ENCODE measurements at regions not wholly inside any gene's neighbourhood (a gene's known extent, or its start where the extent isn't known, plus 50 kb on each side); places are given as distances from the start of the nearest gene placed in this dataset.
"Not testable (repeated sequence)": the region's sequence is repeated elsewhere in the genome, so short reads cannot be mapped to it uniquely, and the experiment has no call there.

- H3K4me1 Mint-ChIP-seq (ENCODE audit: low read depth) = no peaks in the 10 kb centered on the region
- H3K27me3 Mint-ChIP-seq (ENCODE audit: low read depth) = no peaks in the 10 kb centered on the region
- peaks cover 0 to 4% of the 10 kb centered on the region in 2 donors for H3K36me3 Mint-ChIP-seq (ENCODE audit: insufficient read depth in 2 of 2)
- ATAC-seq (replicated peaks in 1 of 2) (no peak), DNase-seq (no peak)
- H3K4me3 Mint-ChIP-seq = no peak overlapping the region
- peaks cover 0 to 8% of the 10 kb centered on the region in 2 donors for H3K9me3 Mint-ChIP-seq
- no peak overlapping the region for H3K27ac Mint-ChIP-seq
Observed at GRCh38 chrX:8043546-8043945, 116.3 kb upstream of the PNPLA4 start.

DNA sequence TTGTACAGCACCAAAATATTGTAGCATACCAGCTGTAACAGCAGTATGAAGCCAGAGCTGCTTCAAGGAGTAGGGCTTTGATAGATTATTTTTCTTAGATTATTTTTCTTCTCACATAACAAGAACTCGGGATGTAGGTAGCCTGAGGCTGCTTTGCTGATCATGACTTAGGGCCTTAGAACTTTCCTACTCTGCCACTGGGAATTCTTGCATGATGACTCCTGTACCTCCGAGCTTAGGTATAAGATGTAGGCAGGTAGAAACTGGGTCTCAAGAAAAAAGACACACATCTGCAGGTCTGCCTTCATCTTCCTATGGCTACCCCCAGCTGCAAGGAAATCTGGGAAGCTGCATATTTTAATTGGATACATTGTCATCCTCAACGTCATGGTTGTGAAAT, 115.9 kb upstream of the PNPLA4 start:
- ATAC-seq (replicated peaks in 1 of 2) = no peak
- H3K27me3 Mint-ChIP-seq (ENCODE audit: low read depth) = no peaks in the 10 kb centered on the region
- H3K27ac Mint-ChIP-seq = no peak overlapping the region
- no peak overlapping the region for H3K4me3 Mint-ChIP-seq
- peaks cover 0 to 4% of the 10 kb centered on the region in 2 donors for H3K36me3 Mint-ChIP-seq (ENCODE audit: insufficient read depth in 2 of 2)
- H3K9me3 Mint-ChIP-seq = peaks cover 0 to 8% of the 10 kb centered on the region in 2 donors
- no peak for DNase-seq
- H3K4me1 Mint-ChIP-seq (ENCODE audit: low read depth) = peaks cover 4% of the 10 kb centered on the region

GRCh38 chrX:8042304-8042703, 115.1 kb upstream of the PNPLA4 start:
- Mint-ChIP-seq H3K27ac (no peak overlapping the region), H3K27me3 (ENCODE audit: low read depth) (no peaks in the 10 kb centered on the region), H3K4me3 (no peak overlapping the region), H3K9me3 (peaks cover 0 to 8% of the 10 kb centered on the region in 2 donors), H3K4me1 (ENCODE audit: low read depth) (peaks cover 9% of the 10 kb centered on the region), H3K36me3 (ENCODE audit: insufficient read depth in 2 of 2) (peaks cover 0 to 4% of the 10 kb centered on the region in 2 donors)
- ATAC-seq (replicated peaks in 1 of 2) (no peak), DNase-seq (no peak)

DNA sequence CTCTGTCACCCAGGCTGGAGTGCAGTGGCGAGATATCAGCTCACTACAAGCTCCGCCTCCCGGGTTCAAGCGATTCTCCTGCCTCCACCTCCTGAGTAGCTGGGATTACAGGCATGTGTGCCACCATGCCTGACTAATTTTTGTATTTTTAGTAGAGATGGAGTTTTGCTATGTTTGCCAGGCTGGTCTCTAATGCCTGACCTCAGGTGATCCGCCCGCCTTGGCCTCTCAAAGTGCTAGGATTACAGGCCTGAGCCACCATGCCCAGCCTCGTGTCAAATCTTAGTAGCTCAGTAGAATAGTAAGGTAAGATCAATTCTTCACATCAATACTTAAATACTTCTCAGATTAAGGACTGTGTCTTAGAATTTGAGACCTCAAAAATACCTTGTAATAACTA, 112.5 kb upstream of the PNPLA4 start:
- not testable (repeated sequence) for H3K9me3 Mint-ChIP-seq; DNase-seq; H3K36me3 Mint-ChIP-seq (ENCODE audit: insufficient read depth in 2 of 2); H3K4me3 Mint-ChIP-seq; H3K27me3 Mint-ChIP-seq (ENCODE audit: low read depth); H3K4me1 Mint-ChIP-seq (ENCODE audit: low read depth); ATAC-seq (replicated peaks in 1 of 2); H3K27ac Mint-ChIP-seq

GRCh38 chrX:8037593-8038348, 110.6 kb upstream of the PNPLA4 start:
- ATAC-seq (replicated peaks in 1 of 2) (no peak), DNase-seq (no peak)
- Mint-ChIP-seq H3K4me3 (peak overlapping the region; percentile 45 to 52), H3K4me1 (ENCODE audit: low read depth) (peaks cover 9% of the 10 kb centered on the region), H3K36me3 (ENCODE audit: insufficient read depth in 2 of 2) (no peaks in the 10 kb centered on the region), H3K27ac (no peak overlapping the region), H3K27me3 (ENCODE audit: low read depth) (no peaks in the 10 kb centered on the region), H3K9me3 (no peaks in the 10 kb centered on the region)

- no peak for DNase-seq
- no peak for ATAC-seq (replicated peaks in 1 of 2)
- H3K9me3 Mint-ChIP-seq = no peaks in the 10 kb centered on the region
- no peaks in the 10 kb centered on the region for H3K36me3 Mint-ChIP-seq (ENCODE audit: insufficient read depth in 2 of 2)
- H3K27ac Mint-ChIP-seq = no peak overlapping the region
- no peaks in the 10 kb centered on the region for H3K27me3 Mint-ChIP-seq (ENCODE audit: low read depth)
- H3K4me1 Mint-ChIP-seq (ENCODE audit: low read depth) = peaks cover 9% of the 10 kb centered on the region
- no peak overlapping the region for H3K4me3 Mint-ChIP-seq
Observed at GRCh38 chrX:8036914-8037313, 109.7 kb upstream of the PNPLA4 start.

GRCh38 chrX:8034058-8034457, 106.8 kb upstream of the PNPLA4 start:
- Mint-ChIP-seq H3K4me1 (ENCODE audit: low read depth) (peaks cover 9% of the 10 kb centered on the region), H3K27ac (no peak overlapping the region), H3K36me3 (ENCODE audit: insufficient read depth in 2 of 2) (no peaks in the 10 kb centered on the region), H3K4me3 (no peak overlapping the region), H3K27me3 (ENCODE audit: low read depth) (no peaks in the 10 kb centered on the region), H3K9me3 (no peaks in the 10 kb centered on the region)
- no peak for DNase-seq
- no peak for ATAC-seq (replicated peaks in 1 of 2)

DNA sequence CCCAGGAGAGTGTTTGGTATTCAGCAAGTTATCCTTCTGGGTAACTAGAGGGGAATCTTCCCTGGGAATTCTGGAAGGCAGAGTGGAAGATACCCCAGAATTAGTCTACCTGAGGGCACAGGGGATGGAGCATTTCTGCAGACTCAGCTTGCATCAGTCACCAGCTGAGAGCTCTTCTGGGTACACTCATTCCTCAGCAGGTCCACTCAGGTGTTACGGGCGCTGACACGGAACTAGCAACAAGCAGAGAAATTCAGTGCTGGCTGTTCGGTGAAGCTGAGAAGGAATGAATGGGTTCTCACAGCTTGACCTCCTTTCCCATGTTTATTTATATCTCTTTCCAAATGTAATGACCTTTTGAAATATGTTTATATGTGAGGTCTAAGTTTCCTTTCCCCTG, 106.0 kb upstream of the PNPLA4 start:
- DNase-seq = no peak
- no peak overlapping the region for H3K27ac Mint-ChIP-seq

DNA sequence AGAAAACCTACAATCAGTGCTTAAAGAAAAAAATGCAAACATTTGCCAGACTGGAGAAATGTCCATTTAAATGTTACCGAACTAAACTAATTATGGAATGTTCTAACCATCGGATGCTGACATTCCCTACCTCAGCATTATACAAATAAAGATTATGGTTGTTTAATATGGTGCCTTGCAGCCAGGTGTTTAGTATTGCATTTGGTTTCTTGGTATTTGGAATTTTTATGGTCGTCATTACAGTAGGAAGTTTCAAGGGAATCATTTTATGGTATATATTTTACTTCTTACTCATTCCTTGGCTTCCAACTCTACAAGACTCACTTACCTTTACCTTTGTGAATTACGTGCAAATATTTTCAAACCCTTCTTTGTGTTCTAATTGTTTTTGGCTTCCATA, 103.1 kb upstream of the PNPLA4 start:
- Mint-ChIP-seq H3K4me1 (ENCODE audit: low read depth) (no peaks in the 10 kb centered on the region), H3K27ac (no peak overlapping the region), H3K27me3 (ENCODE audit: low read depth) (no peaks in the 10 kb centered on the region), H3K4me3 (no peak overlapping the region), H3K36me3 (ENCODE audit: insufficient read depth in 2 of 2) (no peaks in the 10 kb centered on the region), H3K9me3 (peaks cover 4% of the 10 kb centered on the region in 2 donors)
- DNase-seq = no peak
- ATAC-seq (replicated peaks in 1 of 2) = no peak

More for the DNA sequence above, 106.0 kb upstream of the PNPLA4 start:
- peaks cover 6% of the 10 kb centered on the region for H3K4me1 Mint-ChIP-seq (ENCODE audit: low read depth)
- H3K27me3 Mint-ChIP-seq (ENCODE audit: low read depth) = no peaks in the 10 kb centered on the region
- no peak for ATAC-seq (replicated peaks in 1 of 2)
- no peaks in the 10 kb centered on the region for H3K36me3 Mint-ChIP-seq (ENCODE audit: insufficient read depth in 2 of 2)
- H3K9me3 Mint-ChIP-seq = no peaks in the 10 kb centered on the region
- H3K4me3 Mint-ChIP-seq = no peak overlapping the region

GRCh38 chrX:8027827-8028226, 100.6 kb upstream of the PNPLA4 start:
- no peak overlapping the region for H3K27ac Mint-ChIP-seq

GRCh38 chrX:8025705-8026104, 98.5 kb upstream of the PNPLA4 start:
- DNase-seq (no peak), ATAC-seq (replicated peaks in 1 of 2) (no peak)
- Mint-ChIP-seq H3K36me3 (ENCODE audit: insufficient read depth in 2 of 2) (no peaks in the 10 kb centered on the region), H3K27me3 (ENCODE audit: low read depth) (no peaks in the 10 kb centered on the region), H3K27ac (no peak overlapping the region), H3K4me1 (ENCODE audit: low read depth) (no peaks in the 10 kb centered on the region), H3K4me3 (no peak overlapping the region), H3K9me3 (peaks cover 4 to 6% of the 10 kb centered on the region in 2 donors)

More at GRCh38 chrX:8027827-8028226, 100.6 kb upstream of the PNPLA4 start:
- no peaks in the 10 kb centered on the region for H3K36me3 Mint-ChIP-seq (ENCODE audit: insufficient read depth in 2 of 2)
- DNase-seq (no peak), ATAC-seq (replicated peaks in 1 of 2) (no peak)
- no peaks in the 10 kb centered on the region for H3K4me1 Mint-ChIP-seq (ENCODE audit: low read depth)
- H3K27me3 Mint-ChIP-seq (ENCODE audit: low read depth) = no peaks in the 10 kb centered on the region
- peaks cover 4 to 6% of the 10 kb centered on the region in 2 donors for H3K9me3 Mint-ChIP-seq
- no peak overlapping the region for H3K4me3 Mint-ChIP-seq

DNA sequence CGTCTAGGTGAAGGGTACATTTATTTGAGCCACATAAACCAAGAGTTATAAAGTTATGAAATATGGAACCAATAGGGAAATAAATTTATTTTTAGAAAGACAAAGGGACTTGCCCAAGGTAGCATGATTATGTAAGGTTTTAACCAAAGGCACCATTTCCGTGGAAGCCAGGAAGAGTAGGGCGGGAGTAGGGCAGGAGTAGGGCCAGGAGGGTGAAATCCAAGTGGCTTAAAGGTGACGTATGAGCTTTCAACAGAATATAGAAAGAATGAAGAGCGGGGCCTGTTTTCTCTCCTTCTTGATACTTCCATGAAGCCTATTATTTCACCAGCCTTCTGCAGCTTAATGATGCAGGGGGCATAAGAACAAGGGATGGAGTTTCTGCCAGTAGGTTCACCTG, 91.7 kb upstream of the PNPLA4 start:
- H3K36me3 Mint-ChIP-seq (ENCODE audit: insufficient read depth in 2 of 2) = no peaks in the 10 kb centered on the region
- H3K9me3 Mint-ChIP-seq = peaks cover 0 to 2% of the 10 kb centered on the region in 2 donors
- no peaks in the 10 kb centered on the region for H3K27me3 Mint-ChIP-seq (ENCODE audit: low read depth)
- no peaks in the 10 kb centered on the region for H3K4me1 Mint-ChIP-seq (ENCODE audit: low read depth)
- H3K27ac Mint-ChIP-seq = no peak overlapping the region
- DNase-seq (no peak), ATAC-seq (replicated peaks in 1 of 2) (no peak)
- no peak overlapping the region for H3K4me3 Mint-ChIP-seq

GRCh38 chrX:8010105-8010504, 82.9 kb upstream of the PNPLA4 start:
- DNase-seq (no peak), ATAC-seq (replicated peaks in 1 of 2) (no peak)
- H3K27ac Mint-ChIP-seq = no peak overlapping the region
- no peaks in the 10 kb centered on the region for H3K27me3 Mint-ChIP-seq (ENCODE audit: low read depth)
- H3K9me3 Mint-ChIP-seq = no peaks in the 10 kb centered on the region
- no peaks in the 10 kb centered on the region for H3K36me3 Mint-ChIP-seq (ENCODE audit: insufficient read depth in 2 of 2)
- H3K4me3 Mint-ChIP-seq = no peak overlapping the region
- H3K4me1 Mint-ChIP-seq (ENCODE audit: low read depth) = no peaks in the 10 kb centered on the region
